K562 (cell line): ENCODE measurements at regions not wholly inside any gene's neighbourhood (a gene's known extent, or its start where the extent isn't known, plus 50 kb on each side); places are given as distances from the start of the nearest gene placed in this dataset.

Experiments
- CEBPZ ChIP-seq: fragments of 150-350 bp; IDR thresholded peaks from 2 replicates; pipeline ENCODE4 v1.6.1; 2014; ENCODE audit warnings: low read depth, mild to moderate bottlenecking, low read length, borderline replicate concordance
- CTCF ChIP-seq, 3 experiments: IDR thresholded peaks in 2 of 3; conservative IDR thresholded peaks in 1 of 3; 2 replicates each; pipeline ENCODE4 v1.5.1; 2011 to 2012; ENCODE audit warnings: low read length in 3 of 3, mild to moderate bottlenecking in 3 of 3, control low read depth in 2 of 3, improper control_type of control experiment in 1 of 3, inconsistent platforms in 1 of 3, low read depth in 1 of 3, mixed read lengths in 1 of 3, moderate library complexity in 1 of 3; ENCODE audit not compliant: insufficient read depth in 2 of 3
- EZH2 ChIP-seq: IDR thresholded peaks from 2 replicates; pipeline ENCODE4 v1.6.1; 2012; ENCODE audit warnings: low read depth, mild to moderate bottlenecking, inconsistent platforms, low read length, borderline replicate concordance
- FOS ChIP-seq: IDR thresholded peaks from 3 replicates; pipeline ENCODE4 v1.6.1; 2011; ENCODE audit not compliant: insufficient read length; ENCODE audit errors: extremely low read depth
- IFI16 ChIP-seq: fragments of 250-450 bp; sonication (Bioruptor Pico); IDR thresholded peaks from 2 replicates; pipeline ENCODE4 v2.1.2; 2022; ENCODE audit warnings: mild to moderate bottlenecking, inconsistent platforms
- JUND ChIP-seq, 2 experiments: IDR thresholded peaks; 2 replicates in 1 of 2; 3 replicates in 1 of 2; pipeline ENCODE4 v1.6.1; 2011; ENCODE audit warnings: borderline replicate concordance in 2 of 2, low read depth in 2 of 2, low read length in 2 of 2, improper control_type of control experiment in 1 of 2, missing biosample characterization in 1 of 2, missing genetic modification characterization in 1 of 2, missing genetic modification reagents in 1 of 2
- NFYB ChIP-seq: IDR thresholded peaks from 2 replicates; pipeline ENCODE4 v1.6.1; 2011; ENCODE audit warnings: mild to moderate bottlenecking, moderate library complexity; ENCODE audit not compliant: insufficient read length; ENCODE audit errors: extremely low read depth
- RAD21 ChIP-seq, 2 experiments: fragments of 250-450 bp in 1 of 2; fragments of 450-650 bp in 1 of 2; sonication (Bioruptor Pico) in 1 of 2; formaldehyde crosslinking in 1 of 2; IDR thresholded peaks in 1 of 2; conservative IDR thresholded peaks in 1 of 2; 2 replicates each; pipeline versions ENCODE4 v1.4.0 to v1.8.0; 2020 to 2022; ENCODE audit warnings: mild to moderate bottlenecking in 2 of 2, moderate library complexity in 1 of 2
- SP1 ChIP-seq: sonication (generic); formaldehyde crosslinking; IDR thresholded peaks from 2 replicates; pipeline ENCODE4 v1.8.1; 2022; ENCODE audit warnings: mild to moderate bottlenecking, missing genetic modification reagents
- STAG1 ChIP-seq: sonication (generic); formaldehyde crosslinking; IDR thresholded peaks from 2 replicates; pipeline ENCODE4 v1.5.0; 2020; ENCODE audit warnings: missing genetic modification reagents, borderline replicate concordance
- TEAD4 ChIP-seq, 2 experiments: sonication (generic) in 1 of 2; formaldehyde crosslinking in 1 of 2; IDR thresholded peaks; 2 replicates each; pipeline versions ENCODE4 v1.6.1 to v1.8.0; 2012 to 2022; ENCODE audit warnings: borderline replicate concordance in 1 of 2, inconsistent platforms in 1 of 2, low read length in 1 of 2, mild to moderate bottlenecking in 1 of 2, missing genetic modification reagents in 1 of 2
- ZNF766 ChIP-seq: fragments of 200-800 bp; sonication (Bioruptor generic); conservative IDR thresholded peaks from 2 replicates; pipeline ENCODE4 v1.6.1; 2016; ENCODE audit warnings: missing genetic modification characterization, missing compliant biosample characterization
- TF ChIP-seq, protein P1 (sequence below): fragments of 450-650 bp; IDR thresholded peaks from 2 replicates; pipeline ENCODE4 v1.7.1; 2018; ENCODE audit warnings: mild to moderate bottlenecking, low read depth; ENCODE audit not compliant: partially characterized antibody
- TF ChIP-seq, protein P2 (sequence below): sonication (generic); formaldehyde crosslinking; IDR thresholded peaks from 2 replicates; pipeline ENCODE4 v1.8.1; 2023; ENCODE audit warnings: mild to moderate bottlenecking, missing genetic modification reagents, moderate library complexity

DNA sequence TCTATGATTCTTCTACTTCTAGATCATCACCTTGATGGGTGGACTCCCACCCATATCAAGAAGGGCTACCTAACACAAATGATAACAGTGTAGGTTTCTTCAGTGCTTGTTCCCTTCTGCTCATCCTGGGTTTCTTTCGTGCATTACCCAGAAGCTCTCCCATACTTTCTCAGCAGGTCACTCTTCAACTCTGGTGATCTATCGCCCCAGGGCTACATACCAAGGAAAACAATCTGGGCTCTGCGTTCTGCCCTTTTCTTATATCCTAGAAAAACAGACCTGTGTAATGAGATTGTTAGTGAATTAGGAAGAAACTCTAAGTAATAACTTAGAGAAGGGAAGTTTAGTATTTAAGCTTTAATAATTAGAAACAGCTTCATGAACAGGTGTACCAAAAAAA is 370.6 kb upstream of the SPAG17 start:
- TF ChIP-seq TEAD4 (IDR thresholded peaks at IDR 0.05; ENCODE audit: low read length) (no peak), TEAD4 (CRISPR knock-in tag; IDR thresholded peaks at IDR 0.05; ENCODE audit: borderline replicate concordance) (no peak), NFYB (no peak), FOS (no peak), IFI16 (CRISPR knock-in tag) (no peak), STAG1 (CRISPR knock-in tag) (no peak), CTCF (IDR thresholded peaks at IDR 0.05 in 2 of 3, conservative IDR thresholded peaks at IDR 0.05 in 1 of 3; ENCODE audit: insufficient read depth in 2 of 3, low read depth in 1 of 3, low read length in 3 of 3) (no peak), JUND (IDR thresholded peaks at IDR 0.05; ENCODE audit: borderline replicate concordance, low read depth, low read length) (no peak), JUND (tag; IDR thresholded peaks at IDR 0.05; ENCODE audit: borderline replicate concordance, low read depth, low read length) (no peak), RAD21 (CRISPR knock-in tag; conservative IDR thresholded peaks at IDR 0.05 in 1 of 2, IDR thresholded peaks at IDR 0.05 in 1 of 2) (no peak), EZH2 (no peak), SP1 (no peak), CEBPZ (no peak), ZNF766 (CRISPR knock-in tag) (no peak)
- TF ChIP-seq, protein P1, sequence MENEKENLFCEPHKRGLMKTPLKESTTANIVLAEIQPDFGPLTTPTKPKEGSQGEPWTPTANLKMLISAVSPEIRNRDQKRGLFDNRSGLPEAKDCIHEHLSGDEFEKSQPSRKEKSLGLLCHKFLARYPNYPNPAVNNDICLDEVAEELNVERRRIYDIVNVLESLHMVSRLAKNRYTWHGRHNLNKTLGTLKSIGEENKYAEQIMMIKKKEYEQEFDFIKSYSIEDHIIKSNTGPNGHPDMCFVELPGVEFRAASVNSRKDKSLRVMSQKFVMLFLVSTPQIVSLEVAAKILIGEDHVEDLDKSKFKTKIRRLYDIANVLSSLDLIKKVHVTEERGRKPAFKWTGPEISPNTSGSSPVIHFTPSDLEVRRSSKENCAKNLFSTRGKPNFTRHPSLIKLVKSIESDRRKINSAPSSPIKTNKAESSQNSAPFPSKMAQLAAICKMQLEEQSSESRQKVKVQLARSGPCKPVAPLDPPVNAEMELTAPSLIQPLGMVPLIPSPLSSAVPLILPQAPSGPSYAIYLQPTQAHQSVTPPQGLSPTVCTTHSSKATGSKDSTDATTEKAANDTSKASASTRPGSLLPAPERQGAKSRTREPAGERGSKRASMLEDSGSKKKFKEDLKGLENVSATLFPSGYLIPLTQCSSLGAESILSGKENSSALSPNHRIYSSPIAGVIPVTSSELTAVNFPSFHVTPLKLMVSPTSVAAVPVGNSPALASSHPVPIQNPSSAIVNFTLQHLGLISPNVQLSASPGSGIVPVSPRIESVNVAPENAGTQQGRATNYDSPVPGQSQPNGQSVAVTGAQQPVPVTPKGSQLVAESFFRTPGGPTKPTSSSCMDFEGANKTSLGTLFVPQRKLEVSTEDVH, result no peak
- TF ChIP-seq, protein P2, sequence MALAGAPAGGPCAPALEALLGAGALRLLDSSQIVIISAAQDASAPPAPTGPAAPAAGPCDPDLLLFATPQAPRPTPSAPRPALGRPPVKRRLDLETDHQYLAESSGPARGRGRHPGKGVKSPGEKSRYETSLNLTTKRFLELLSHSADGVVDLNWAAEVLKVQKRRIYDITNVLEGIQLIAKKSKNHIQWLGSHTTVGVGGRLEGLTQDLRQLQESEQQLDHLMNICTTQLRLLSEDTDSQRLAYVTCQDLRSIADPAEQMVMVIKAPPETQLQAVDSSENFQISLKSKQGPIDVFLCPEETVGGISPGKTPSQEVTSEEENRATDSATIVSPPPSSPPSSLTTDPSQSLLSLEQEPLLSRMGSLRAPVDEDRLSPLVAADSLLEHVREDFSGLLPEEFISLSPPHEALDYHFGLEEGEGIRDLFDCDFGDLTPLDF, result no peak
